HCT116 (cell line): ENCODE measurements at regions not wholly inside any gene's neighbourhood (a gene's known extent, or its start where the extent isn't known, plus 50 kb on each side); places are given as distances from the start of the nearest gene placed in this dataset.

Experiments used
- ATAC-seq: fragments of 200-7000 bp; cut with Tn5 transposase; 2 replicates; pipeline ENCODE4 v1.9.1; 2020; ENCODE audit warnings: mild to moderate bottlenecking, moderate library complexity
- BruUV-seq: library from RNA; stranded (reverse); fragments of 400-500 nt; replicated peaks from 2 replicates; lab custom pipeline; 2021; lab: Mats Ljungman, UMichigan
- CTCF ChIA-PET: fragments of 300-600 bp; sonication (Branson Sonifier 250); formaldehyde crosslinking; loops from one replicate; lab custom pipeline; 2021; ENCODE audit warnings: antibody characterized with exemption; lab: Charles Lee
- POLR2A ChIA-PET: fragments of 300-600, 350-600 bp; sonication (Branson Sonifier 250); formaldehyde crosslinking; loops from one replicate; lab custom pipeline; 2021; ENCODE audit warnings: antibody characterized with exemption; lab: Charles Lee
- RAD21 ChIA-PET, 2 experiments: fragments of 300-600 bp; sonication (Branson Sonifier 250); formaldehyde crosslinking; loops; one replicate each; lab custom pipeline; 2023; ENCODE audit warnings: low total read pairs in 2 of 2; ENCODE audit not compliant: uncharacterized antibody in 2 of 2, unreplicated experiment in 2 of 2, low non-redundant PET in 1 of 2; lab: Charles Lee
- DNase-seq: peaks from one replicate; pipeline ENCODE4 v3.0.0-alpha.2; 2010; ENCODE audit warnings: low read depth, low spot score
- H2AFZ ChIP-seq: fragments of 200-600 bp; shearing (Covaris generic), sonication (generic); 2 replicates; pipeline ENCODE4 v1.6.1; 2017; ENCODE audit warnings: low read depth, mixed run types, mixed read lengths, antibody characterized with exemption, low read length; ENCODE audit not compliant: poor library complexity, severe bottlenecking
- H3K27ac ChIP-seq: 2 replicates; pipeline ENCODE4 v1.5.1; 2012; ENCODE audit warnings: low read depth, low read length
- H3K27me3 ChIP-seq: fragments of 200-600 bp; sonication (generic); 2 replicates; pipeline ENCODE4 v1.6.1; 2016; ENCODE audit warnings: mixed run types, low read length, mixed read lengths; ENCODE audit not compliant: insufficient read depth
- H3K36me3 ChIP-seq, 2 experiments: fragments of 200-500 bp in 1 of 2; fragments of 200-600 bp in 1 of 2; sonication (Bioruptor generic) in 1 of 2; sonication (generic) in 1 of 2; 2 replicates each; pipeline versions ENCODE4 v1.5.1 to v1.6.1; 2014 to 2016; ENCODE audit warnings: low read length in 2 of 2, inconsistent platforms in 1 of 2, mixed read lengths in 1 of 2, mixed run types in 1 of 2; ENCODE audit not compliant: insufficient read depth in 2 of 2, control insufficient read depth in 1 of 2
- H3K4me1 ChIP-seq, 2 experiments: fragments of 200-600 bp in 1 of 2; sonication (generic) in 1 of 2; 2 replicates each; pipeline versions ENCODE4 v1.5.1 to v1.6.1; 2012 to 2017; ENCODE audit warnings: low read length in 2 of 2, inconsistent platforms in 1 of 2, mild to moderate bottlenecking in 1 of 2, mixed read lengths in 1 of 2, mixed run types in 1 of 2, moderate library complexity in 1 of 2; ENCODE audit not compliant: insufficient read depth in 2 of 2, control insufficient read depth in 1 of 2
- H3K4me2 ChIP-seq: fragments of 200-600 bp; sonication (generic); 2 replicates; pipeline ENCODE4 v1.6.1; 2017; ENCODE audit warnings: mixed run types, low read length, mixed read lengths
- H3K4me3 ChIP-seq, 2 experiments: fragments of 200-600 bp in 1 of 2; sonication (generic) in 1 of 2; replicated peaks in 1 of 2; 2 replicates each; pipeline ENCODE4 v1.5.1; 2011 to 2016; ENCODE audit warnings: low read length in 2 of 2, control low read depth in 1 of 2, low read depth in 1 of 2, mild to moderate bottlenecking in 1 of 2, mixed read lengths in 1 of 2, mixed run types in 1 of 2
- H3K79me2 ChIP-seq: fragments of 200-600 bp; sonication (generic); 2 replicates; pipeline ENCODE4 v1.6.1; 2017; ENCODE audit warnings: mild to moderate bottlenecking, mixed run types, low read length, moderate library complexity, mixed read lengths; ENCODE audit not compliant: insufficient read depth
- H3K9ac ChIP-seq: fragments of 200-600 bp; sonication (generic); 2 replicates; pipeline ENCODE4 v1.6.1; 2016; ENCODE audit warnings: low read length, mixed read lengths
- H3K9me2 ChIP-seq: fragments of 200-600 bp; sonication (generic), shearing (Covaris generic); 2 replicates; pipeline ENCODE4 v1.6.1; 2017; ENCODE audit warnings: mixed run types, mild to moderate bottlenecking, moderate library complexity; ENCODE audit not compliant: insufficient read depth
- H3K9me3 ChIP-seq, 2 experiments: fragments of 200-500 bp in 1 of 2; fragments of 200-600 bp in 1 of 2; sonication (Bioruptor generic) in 1 of 2; sonication (generic) in 1 of 2; 2 replicates each; pipeline ENCODE4 v1.6.1; 2014 to 2017; ENCODE audit warnings: low read length in 2 of 2, mixed read lengths in 2 of 2, inconsistent platforms in 1 of 2, low read depth in 1 of 2, mild to moderate bottlenecking in 1 of 2, mixed run types in 1 of 2, moderate library complexity in 1 of 2; ENCODE audit not compliant: control insufficient read depth in 1 of 2, insufficient read depth in 1 of 2
- H4K20me1 ChIP-seq: fragments of 200-600 bp; sonication (generic), shearing (Covaris generic); 2 replicates; pipeline ENCODE4 v1.6.1; 2017; ENCODE audit warnings: mixed run types, mild to moderate bottlenecking, moderate library complexity; ENCODE audit not compliant: insufficient read depth
- ELF1 ChIP-seq: IDR thresholded peaks from 2 replicates; pipeline ENCODE4 v1.6.1; 2012; ENCODE audit warnings: low read depth, borderline replicate concordance
- FOSL1 ChIP-seq: IDR thresholded peaks from 2 replicates; pipeline ENCODE4 v1.6.1; 2012; ENCODE audit warnings: low read depth
- JUND ChIP-seq: IDR thresholded peaks from 2 replicates; pipeline ENCODE4 v1.6.1; 2012
- POLR2AphosphoS5 ChIP-seq: IDR thresholded peaks from 2 replicates; pipeline ENCODE4 v1.6.1; 2011; ENCODE audit warnings: mild to moderate bottlenecking, low read depth, low read length, moderate library complexity
- SP1 ChIP-seq: IDR thresholded peaks from 2 replicates; pipeline ENCODE4 v1.6.1; 2012; ENCODE audit warnings: low read depth
- SRF ChIP-seq: IDR thresholded peaks from 2 replicates; pipeline ENCODE4 v1.6.1; 2012; ENCODE audit warnings: low read depth
- TCF7L2 ChIP-seq: IDR thresholded peaks from 2 replicates; pipeline ENCODE4 v1.7.0; 2011; ENCODE audit warnings: borderline replicate concordance, inconsistent platforms; ENCODE audit not compliant: insufficient read depth, insufficient read length; ENCODE audit errors: extremely low read depth
- YY1 ChIP-seq: IDR thresholded peaks from 2 replicates; pipeline ENCODE4 v1.6.1; 2011; ENCODE audit warnings: low read length, low read depth, moderate library complexity, mild to moderate bottlenecking; ENCODE audit not compliant: insufficient replicate concordance; ENCODE audit errors: extremely low read depth
- ZFX ChIP-seq: fragments of 450-650 bp; IDR thresholded peaks from 2 replicates; pipeline ENCODE4 v1.6.1; 2017
- intact Hi-C: fragments of 100-400 bp; cut with micrococcal nuclease; formaldehyde crosslinking; loops from 2 replicates; pipeline ENCODE4 v1.10.0; 2022
- TF ChIP-seq, protein P1 (sequence below): IDR thresholded peaks from 2 replicates; pipeline ENCODE4 v1.6.1; 2012
- TF ChIP-seq, protein P2 (sequence below): IDR thresholded peaks from 2 replicates; pipeline ENCODE4 v1.6.1; 2012; ENCODE audit warnings: low read depth
- TF ChIP-seq, protein P3 (sequence below): IDR thresholded peaks from 2 replicates; pipeline ENCODE4 v1.6.1; 2012

DNA sequence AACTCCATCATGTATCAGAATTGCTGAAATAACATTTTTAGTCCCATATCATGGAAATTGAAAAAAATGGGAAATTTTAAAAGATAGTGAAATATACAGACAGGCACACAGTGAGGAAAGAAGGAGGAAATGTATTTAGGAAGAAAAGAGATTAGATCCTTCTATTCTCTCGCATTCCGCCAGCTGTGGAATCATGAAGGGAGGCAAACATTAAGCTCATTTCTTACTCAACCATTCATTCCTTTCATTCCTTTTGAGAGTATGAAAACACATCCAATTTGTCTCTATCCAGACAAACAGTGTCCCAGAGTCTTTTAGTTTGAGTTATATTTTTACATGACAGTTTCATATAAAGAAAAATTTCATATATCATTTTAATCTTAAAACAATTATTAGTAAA, 52.5 kb upstream of the KCNMB2 start:
- POLR2A ChIA-PET, result no interaction called here
- H3K4me2 ChIP-seq, result no peak overlapping the region
- intact Hi-C loops, result no loop called here
- no peaks in the 10 kb centered on the region for H3K36me3 ChIP-seq
- no peak overlapping the region for H3K4me3 ChIP-seq
- TF ChIP-seq, protein P1, sequence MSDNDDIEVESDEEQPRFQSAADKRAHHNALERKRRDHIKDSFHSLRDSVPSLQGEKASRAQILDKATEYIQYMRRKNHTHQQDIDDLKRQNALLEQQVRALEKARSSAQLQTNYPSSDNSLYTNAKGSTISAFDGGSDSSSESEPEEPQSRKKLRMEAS, result no peak
- no peak for TF ChIP-seq SP1
- no peak for TF ChIP-seq FOSL1
- TF ChIP-seq ELF1, result no peak
- no peak for TF ChIP-seq POLR2AphosphoS5
- TF ChIP-seq YY1, result no peak
- no peak for TF ChIP-seq JUND
- TF ChIP-seq, protein P2, sequence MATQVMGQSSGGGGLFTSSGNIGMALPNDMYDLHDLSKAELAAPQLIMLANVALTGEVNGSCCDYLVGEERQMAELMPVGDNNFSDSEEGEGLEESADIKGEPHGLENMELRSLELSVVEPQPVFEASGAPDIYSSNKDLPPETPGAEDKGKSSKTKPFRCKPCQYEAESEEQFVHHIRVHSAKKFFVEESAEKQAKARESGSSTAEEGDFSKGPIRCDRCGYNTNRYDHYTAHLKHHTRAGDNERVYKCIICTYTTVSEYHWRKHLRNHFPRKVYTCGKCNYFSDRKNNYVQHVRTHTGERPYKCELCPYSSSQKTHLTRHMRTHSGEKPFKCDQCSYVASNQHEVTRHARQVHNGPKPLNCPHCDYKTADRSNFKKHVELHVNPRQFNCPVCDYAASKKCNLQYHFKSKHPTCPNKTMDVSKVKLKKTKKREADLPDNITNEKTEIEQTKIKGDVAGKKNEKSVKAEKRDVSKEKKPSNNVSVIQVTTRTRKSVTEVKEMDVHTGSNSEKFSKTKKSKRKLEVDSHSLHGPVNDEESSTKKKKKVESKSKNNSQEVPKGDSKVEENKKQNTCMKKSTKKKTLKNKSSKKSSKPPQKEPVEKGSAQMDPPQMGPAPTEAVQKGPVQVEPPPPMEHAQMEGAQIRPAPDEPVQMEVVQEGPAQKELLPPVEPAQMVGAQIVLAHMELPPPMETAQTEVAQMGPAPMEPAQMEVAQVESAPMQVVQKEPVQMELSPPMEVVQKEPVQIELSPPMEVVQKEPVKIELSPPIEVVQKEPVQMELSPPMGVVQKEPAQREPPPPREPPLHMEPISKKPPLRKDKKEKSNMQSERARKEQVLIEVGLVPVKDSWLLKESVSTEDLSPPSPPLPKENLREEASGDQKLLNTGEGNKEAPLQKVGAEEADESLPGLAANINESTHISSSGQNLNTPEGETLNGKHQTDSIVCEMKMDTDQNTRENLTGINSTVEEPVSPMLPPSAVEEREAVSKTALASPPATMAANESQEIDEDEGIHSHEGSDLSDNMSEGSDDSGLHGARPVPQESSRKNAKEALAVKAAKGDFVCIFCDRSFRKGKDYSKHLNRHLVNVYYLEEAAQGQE, result no peak
- no peak for TF ChIP-seq SRF
- TF ChIP-seq, protein P3, sequence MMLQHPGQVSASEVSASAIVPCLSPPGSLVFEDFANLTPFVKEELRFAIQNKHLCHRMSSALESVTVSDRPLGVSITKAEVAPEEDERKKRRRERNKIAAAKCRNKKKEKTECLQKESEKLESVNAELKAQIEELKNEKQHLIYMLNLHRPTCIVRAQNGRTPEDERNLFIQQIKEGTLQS, result no peak
- no peak for TF ChIP-seq ZFX
- no peak for TF ChIP-seq TCF7L2
- no peak overlapping the region for H3K9ac ChIP-seq
- H3K9me3 ChIP-seq, result no peaks in the 10 kb centered on the region
- no peak for DNase-seq
- no peaks in the 10 kb centered on the region for H3K79me2 ChIP-seq
- no peaks in the 10 kb centered on the region for H4K20me1 ChIP-seq
- no peaks in the 10 kb centered on the region for H3K27me3 ChIP-seq
- ATAC-seq, result no peak
- H3K9me2 ChIP-seq, result no peaks in the 10 kb centered on the region
- no TSS peak for BruUV-seq
- no peaks in the 10 kb centered on the region for H3K4me1 ChIP-seq
- no peak overlapping the region for H3K27ac ChIP-seq
- CTCF ChIA-PET, result no interaction called here
- H2AFZ ChIP-seq, result no peak overlapping the region
- RAD21 ChIA-PET, result no interaction called here
